GM08714 (cell line): ENCODE measurements at regions not wholly inside any gene's neighbourhood (a gene's known extent, or its start where the extent isn't known, plus 50 kb on each side); places are given as distances from the start of the nearest gene placed in this dataset.

Experiments
- H3K4me3 ChIP-seq: fragments of 200-500 bp; sonication (Bioruptor generic); 2 replicates; pipeline ENCODE4 v1.5.1; 2014; ENCODE audit warnings: mild to moderate bottlenecking, low read length, inconsistent platforms
- ZNF274 ChIP-seq: IDR thresholded peaks from 2 replicates; pipeline ENCODE4 v1.6.1; 2012; ENCODE audit warnings: mild to moderate bottlenecking, low read depth, low read length

DNA sequence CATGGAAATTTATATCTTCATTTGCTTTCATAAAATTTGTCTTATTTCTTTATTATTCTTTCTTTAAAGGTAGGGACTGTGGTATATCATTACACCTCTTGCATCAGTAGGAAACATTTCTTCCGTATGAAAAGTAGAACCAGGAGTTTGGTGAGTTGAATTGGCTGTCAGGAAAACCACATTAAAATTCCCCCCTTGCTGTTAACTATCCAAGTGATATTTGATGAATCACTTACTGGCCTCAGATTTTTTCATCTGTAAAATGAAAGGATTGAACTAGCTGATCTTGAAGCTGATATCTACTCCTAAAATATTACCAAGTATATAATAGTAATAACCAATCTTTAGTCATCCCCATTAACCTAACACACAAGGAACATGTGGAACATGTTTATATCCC lies 460.9 kb downstream of the GJA1 start:
- no peak for TF ChIP-seq ZNF274
- H3K4me3 ChIP-seq, result no peak overlapping the region

DNA sequence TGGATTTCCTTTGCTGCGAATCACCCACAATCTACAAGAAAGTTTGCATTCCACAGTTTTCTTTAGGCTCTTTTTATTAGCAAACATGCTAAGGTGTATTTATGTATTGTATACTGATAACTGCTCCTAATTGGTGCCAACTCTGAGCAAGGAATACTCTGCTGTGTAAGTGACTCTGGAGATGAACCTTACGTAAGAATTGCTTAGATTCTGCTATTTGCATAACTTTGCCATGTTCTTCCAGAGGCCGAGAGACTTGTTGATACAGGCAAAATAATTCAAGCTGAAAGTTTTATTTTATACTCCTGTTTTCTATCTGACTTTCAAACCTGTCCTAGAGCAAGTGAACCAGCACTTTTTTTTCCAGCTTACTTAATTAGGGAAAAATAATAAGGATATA lies 461.3 kb downstream of the GJA1 start:
- no peak for TF ChIP-seq ZNF274
- no peak overlapping the region for H3K4me3 ChIP-seq

DNA sequence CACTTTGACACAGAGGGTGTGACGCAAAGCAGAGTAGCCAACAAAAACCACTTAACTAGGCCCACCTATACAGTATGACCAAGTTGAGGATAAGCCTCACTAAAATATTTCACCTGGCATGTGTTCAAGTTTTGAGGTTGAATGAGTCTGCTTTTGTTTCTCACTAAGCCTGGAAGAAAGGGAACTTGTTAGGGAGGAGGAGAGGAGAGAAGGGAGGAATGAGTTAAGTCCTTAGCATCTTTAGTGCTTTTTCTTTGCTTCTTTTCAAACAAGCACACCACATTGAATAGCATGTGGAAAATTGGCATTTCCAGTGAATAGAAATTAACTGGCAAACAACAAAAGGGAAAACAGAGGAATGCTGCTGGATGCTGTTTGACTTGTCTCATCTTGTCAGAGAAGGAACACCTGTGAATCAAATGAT lies 461.9 kb downstream of the GJA1 start:
- H3K4me3 ChIP-seq, result no peak overlapping the region
- no peak for TF ChIP-seq ZNF274

DNA sequence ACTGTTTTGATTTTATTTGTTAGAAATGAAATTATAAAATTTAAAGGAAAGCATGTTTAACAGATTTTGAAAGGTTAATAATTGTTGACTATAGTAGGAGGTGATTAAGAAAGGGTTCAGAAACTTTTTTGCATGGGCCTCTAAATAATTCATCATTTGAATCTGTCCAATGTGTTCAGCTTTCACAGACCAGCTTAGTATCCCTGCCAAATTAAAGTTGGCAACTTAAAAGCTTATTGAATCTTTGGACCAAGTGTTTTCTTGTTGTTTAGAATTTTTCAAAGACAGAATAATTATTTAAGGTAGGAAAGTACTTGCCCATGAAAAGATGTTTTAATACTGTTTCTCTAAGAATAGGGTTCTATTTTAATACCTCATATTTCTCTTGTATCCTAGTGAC lies 466.0 kb downstream of the GJA1 start:
- no peak for TF ChIP-seq ZNF274
- H3K4me3 ChIP-seq, result no peak overlapping the region

DNA sequence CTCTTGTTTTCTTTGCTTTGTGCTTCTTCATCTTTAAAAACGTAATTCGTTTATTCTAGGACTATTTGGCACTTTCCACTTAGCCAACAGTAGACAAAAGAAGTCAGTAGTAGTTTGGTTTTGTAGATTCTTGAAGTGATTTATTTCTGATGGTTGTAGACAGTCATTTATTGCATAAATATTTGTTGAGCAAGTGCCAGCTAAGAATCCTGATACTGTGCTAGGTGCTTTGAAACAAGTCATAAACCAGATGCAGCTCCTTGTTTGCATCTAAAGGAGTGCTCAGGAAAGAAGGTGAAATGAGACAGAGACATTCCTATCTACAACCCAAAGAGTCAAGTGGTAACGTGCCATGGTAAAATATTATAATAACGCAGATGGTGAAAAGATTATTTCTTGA lies 469.1 kb downstream of the GJA1 start:
- no peak overlapping the region for H3K4me3 ChIP-seq
- TF ChIP-seq ZNF274, result no peak

DNA sequence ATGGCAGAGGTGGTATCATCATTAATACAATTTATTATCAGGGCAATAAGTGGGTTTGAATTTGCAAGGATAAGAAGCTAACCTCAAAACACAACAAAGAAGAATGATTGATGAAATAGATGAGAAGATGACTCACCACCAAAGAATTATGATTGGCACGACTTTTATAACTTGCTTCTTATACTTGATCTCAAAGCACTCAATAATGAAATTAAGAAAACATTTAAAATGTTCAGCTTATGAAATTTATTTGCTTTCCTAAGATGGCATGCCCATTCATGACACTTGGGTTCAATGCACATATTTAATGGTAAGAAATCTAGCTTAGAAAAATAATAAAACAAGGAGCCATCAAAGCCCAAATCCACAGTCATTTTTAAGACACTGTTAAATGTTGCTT lies 477.5 kb downstream of the GJA1 start:
- TF ChIP-seq ZNF274, result no peak
- H3K4me3 ChIP-seq, result no peak overlapping the region

DNA sequence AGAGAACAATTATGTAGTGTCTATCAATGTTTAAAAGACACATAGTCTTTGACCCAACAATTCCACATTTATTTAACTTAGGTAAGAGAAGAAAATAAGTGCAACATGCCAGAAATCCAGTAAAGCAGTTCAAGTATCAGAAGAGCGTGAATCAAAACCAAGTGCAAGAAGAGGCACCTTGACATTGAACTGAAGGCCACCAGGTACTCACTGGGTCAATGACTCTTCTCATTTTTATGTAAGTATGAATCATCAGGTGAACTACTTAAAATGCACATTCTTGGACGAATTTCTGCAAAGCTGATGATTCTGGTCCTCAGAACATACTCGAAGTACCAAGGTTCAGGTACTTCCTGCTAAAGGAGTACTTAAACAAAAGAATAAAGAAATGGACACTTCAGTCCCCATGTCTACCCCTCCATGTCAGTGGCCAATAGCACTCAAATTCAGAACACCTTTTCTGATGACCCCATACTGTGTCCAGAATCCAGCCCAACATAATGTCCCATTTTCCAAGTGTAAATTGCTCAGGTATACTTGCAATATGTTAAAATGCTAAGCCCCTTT lies 481.9 kb downstream of the GJA1 start:
- H3K4me3 ChIP-seq, result no peak overlapping the region
- TF ChIP-seq ZNF274, result no peak

DNA sequence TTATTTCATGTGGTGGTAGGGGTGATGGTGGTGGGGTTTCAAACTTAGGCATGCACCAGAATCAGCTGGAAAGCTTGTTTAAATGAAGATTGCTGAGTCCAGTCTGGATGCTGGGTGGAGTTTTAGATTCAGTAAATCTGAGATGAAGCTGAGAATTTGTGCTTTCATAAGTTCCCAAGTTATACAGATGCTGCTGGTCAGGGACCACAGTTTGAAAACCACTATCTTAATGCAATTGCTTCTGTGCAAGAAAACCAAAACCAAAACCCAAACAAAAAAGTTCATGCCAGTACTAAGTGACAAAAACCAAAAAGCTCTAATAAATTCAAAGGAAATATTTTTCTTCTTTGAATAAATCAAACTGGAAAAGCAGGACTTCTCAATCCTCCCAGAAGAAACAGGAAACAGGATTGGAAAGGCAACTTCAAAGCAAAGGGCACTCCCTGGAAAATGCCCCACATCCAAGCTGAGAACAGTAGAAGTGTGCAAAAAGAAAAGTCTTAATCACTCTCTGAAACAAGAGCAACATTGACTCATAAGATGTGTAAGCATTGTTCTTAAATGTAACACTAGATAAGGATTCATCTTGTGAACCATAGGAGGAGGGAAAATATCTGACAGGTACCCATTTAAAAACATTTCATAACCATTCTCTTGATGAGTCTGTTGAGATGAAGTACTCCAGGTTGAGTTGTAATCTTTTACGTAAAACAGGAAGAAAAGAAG lies 481.5 kb upstream of the HSF2 start:
- H3K4me3 ChIP-seq, result no peak overlapping the region
- TF ChIP-seq ZNF274, result no peak

DNA sequence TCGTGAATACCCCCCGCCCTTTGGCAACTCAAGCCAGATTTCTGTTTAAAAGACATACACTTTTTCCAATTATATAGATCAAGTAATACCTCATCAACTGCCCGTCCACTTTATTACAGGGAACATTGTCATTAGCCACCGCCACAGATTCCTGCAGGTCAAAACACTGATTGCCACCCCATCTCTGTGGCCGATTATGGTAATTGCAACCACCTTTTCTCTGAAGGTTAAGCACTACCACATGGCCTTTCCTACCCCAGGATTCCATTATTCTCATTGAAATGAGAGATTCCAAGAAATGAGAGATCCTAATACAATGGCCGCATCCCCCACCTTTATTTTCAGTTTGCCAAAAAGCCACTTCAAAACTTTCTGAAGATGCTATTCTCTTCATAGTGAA lies 478.8 kb upstream of the HSF2 start:
- TF ChIP-seq ZNF274, result no peak
- H3K4me3 ChIP-seq, result no peak overlapping the region

DNA sequence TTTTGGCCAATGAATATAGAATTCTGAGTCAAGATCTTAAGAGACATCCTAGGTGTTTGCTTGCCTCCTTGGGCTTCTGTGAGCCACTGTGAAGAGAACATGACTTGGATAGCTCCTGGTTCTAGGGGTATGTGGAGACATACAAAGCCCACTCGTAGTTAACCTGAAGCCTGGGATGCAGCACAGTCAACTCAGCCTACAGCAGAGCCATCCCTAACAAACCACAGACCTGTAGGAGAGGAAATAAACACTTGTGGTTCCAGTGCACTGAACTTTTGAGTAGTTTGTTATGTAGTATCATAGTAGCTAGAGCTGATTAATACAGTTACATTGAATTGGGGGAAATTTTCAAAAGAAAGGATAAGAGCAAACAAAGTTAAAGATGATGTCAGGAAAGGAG lies 474.4 kb upstream of the HSF2 start:
- TF ChIP-seq ZNF274, result no peak
- no peak overlapping the region for H3K4me3 ChIP-seq

DNA sequence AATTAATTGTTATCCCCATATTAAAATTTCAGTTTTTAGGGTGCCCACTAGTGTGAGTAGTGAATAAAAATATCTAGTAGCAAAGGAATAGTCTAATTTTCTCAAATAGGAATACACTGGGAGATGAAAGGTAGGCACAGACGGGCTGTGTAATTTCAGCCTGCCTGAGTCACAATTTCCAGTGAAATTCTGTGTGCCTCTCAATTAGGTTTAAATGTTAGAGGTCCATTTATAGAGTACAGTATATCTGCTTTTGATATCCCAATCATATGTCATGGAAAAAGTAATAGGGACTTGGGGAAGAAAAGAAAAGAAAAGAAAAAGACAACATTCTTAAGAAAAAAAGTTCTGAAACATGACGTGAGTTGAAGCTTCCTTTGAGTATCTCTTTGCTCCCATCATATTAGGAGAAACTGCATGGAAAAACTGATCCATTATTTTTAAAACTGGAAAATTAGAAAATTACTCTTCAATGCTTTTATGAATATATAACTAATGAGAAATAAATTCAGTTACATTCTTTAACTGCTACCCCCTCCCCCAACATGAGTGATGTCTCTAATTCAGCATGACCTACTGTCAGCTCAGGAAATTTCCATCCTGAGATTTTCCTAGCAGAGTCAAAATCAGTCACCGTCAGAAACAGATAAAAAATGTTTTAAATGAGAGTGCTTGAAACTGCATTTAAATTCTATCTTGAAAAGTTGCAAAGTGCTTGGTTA lies 473.8 kb upstream of the HSF2 start:
- no peak for TF ChIP-seq ZNF274

DNA sequence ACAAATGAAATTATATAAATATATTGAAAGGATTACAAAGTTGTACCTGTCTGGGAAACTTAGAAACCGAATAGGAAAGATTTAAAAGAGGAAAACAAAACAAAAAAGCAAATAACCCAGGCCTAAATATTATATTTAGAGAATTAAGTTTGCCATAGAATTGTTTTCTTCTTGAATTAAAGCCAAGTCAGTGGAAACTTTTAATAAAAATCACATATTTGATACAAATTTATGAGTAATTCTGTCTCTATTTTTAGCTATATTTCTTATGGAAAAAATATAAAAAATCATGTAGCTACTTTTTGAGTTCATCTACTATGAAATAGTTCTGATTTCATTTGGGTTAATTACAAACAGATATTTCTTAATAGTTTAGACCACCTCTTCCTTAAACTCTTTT lies 470.2 kb upstream of the HSF2 start:
- no peak overlapping the region for H3K4me3 ChIP-seq
- TF ChIP-seq ZNF274, result no peak

More for the DNA sequence above, 473.8 kb upstream of the HSF2 start:
- H3K4me3 ChIP-seq, result no peak overlapping the region

DNA sequence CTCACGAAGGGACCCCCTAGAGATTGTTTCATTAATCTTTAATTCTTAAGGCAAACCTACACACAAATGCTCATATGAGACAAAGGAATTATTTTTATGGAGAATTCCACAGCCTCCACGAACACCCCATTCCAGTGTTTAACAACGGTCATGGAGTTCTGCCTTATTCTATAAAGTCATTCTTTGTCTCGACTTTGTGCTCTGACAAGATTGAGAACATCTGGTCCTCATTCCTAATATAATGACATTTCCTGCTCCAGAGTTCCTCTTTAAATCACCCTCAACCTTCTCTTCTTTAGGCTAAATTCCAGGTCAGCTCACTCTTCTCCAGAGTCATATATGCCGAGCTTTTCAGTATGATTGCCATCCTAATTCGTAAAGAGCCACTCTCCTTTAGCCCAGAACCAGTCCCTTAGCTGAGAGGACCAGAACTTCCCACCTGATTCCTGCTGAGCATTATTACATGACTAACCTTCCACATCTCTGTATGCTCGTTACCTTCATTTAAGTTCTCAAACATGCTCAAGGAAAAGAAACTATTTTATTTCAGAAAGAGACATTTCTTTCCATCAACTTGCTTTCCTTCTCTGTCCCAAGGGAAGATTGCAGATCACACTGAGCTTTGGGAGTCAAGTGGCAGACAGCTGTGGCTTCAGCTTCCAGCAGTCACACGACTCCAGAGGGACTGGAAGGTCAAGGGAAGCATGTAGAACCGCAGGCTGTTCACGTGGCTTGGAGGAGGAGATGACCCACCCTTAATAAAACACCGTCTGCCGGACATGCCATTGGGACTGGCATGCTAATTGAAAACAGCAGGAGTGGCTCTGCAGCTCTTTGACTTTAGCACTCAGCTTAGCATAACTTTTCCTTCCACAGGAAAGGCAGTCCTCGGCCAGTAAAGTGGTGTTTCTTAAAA lies 467.1 kb upstream of the HSF2 start:
- TF ChIP-seq ZNF274, result no peak
- H3K4me3 ChIP-seq, result no peak overlapping the region

DNA sequence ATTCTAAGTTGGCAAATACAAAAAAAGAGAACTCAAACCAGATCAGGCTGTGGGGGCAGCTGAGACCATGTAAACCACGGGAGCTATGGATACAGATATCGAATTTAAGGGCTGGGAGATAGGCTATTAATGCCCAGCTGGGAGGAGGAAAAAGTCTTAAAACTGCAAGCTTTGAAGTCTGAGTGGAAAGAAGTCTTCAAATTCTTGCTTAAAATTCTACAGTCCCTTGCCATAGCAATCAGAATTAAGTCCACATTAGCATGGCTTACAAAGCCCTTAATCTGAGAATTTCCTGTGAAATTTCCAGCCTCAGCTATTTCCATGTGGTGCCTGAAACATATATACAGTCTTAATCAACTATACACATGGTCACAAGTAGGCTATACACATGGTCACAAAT lies 465.0 kb upstream of the HSF2 start:
- H3K4me3 ChIP-seq, result no peak overlapping the region
- TF ChIP-seq ZNF274, result no peak
